Neural cell (in vitro differentiated cells): ENCODE measurements at regions not wholly inside any gene's neighbourhood (a gene's known extent, or its start where the extent isn't known, plus 50 kb on each side); places are given as distances from the start of the nearest gene placed in this dataset.

ENCODE experiments used
- H2AFZ ChIP-seq: fragments of 200-600, 300-800 bp; sonication (generic), shearing (Covaris generic); 2 replicates; pipeline ENCODE4 v1.6.0; 2014; ENCODE audit warnings: low read depth, mild to moderate bottlenecking, antibody characterized with exemption, low read length, moderate library complexity
- H3F3A ChIP-seq: fragments of 200-600 bp; shearing (Covaris generic); 2 replicates; pipeline ENCODE4 v1.6.1; 2016; ENCODE audit warnings: mild to moderate bottlenecking, moderate library complexity, mixed read lengths, antibody characterized with exemption, low read length; ENCODE audit not compliant: insufficient read depth, poor library complexity, severe bottlenecking
- H3K27ac ChIP-seq: fragments of 200-600, 300-800 bp; sonication (generic), shearing (Covaris generic); 2 replicates; pipeline ENCODE4 v1.5.1; 2014; ENCODE audit warnings: mild to moderate bottlenecking, low read length, moderate library complexity
- H3K27me3 ChIP-seq: fragments of 300-800, 200-600 bp; sonication (generic), shearing (Covaris generic); 2 replicates; pipeline ENCODE4 v1.6.0; 2014; ENCODE audit warnings: mild to moderate bottlenecking, low read depth, low read length, moderate library complexity; ENCODE audit not compliant: insufficient read depth
- H3K36me3 ChIP-seq: fragments of 300-800, 200-600 bp; sonication (generic), shearing (Covaris generic); 2 replicates; pipeline ENCODE4 v1.5.1; 2014; ENCODE audit warnings: mild to moderate bottlenecking, antibody characterized with exemption, low read length, moderate library complexity; ENCODE audit not compliant: insufficient read depth
- H3K4me2 ChIP-seq: fragments of 300-800, 200-600 bp; sonication (generic), shearing (Covaris generic); 2 replicates; pipeline ENCODE4 v1.6.0; 2014; ENCODE audit warnings: mild to moderate bottlenecking, low read length
- H3K4me3 ChIP-seq: fragments of 300-800, 200-600 bp; sonication (generic), shearing (Covaris generic); 2 replicates; pipeline ENCODE4 v1.5.1; 2014; ENCODE audit warnings: mild to moderate bottlenecking, low read length, moderate library complexity
- H3K79me2 ChIP-seq: fragments of 200-600 bp; shearing (Covaris generic); replicated peaks from 2 replicates; pipeline ENCODE4 v1.6.0; 2014; ENCODE audit warnings: mild to moderate bottlenecking, low read length, moderate library complexity; ENCODE audit not compliant: insufficient read depth
- H3K9ac ChIP-seq: fragments of 300-800, 200-600 bp; sonication (generic), shearing (Covaris generic); 2 replicates; pipeline ENCODE4 v1.6.1; 2016; ENCODE audit warnings: mild to moderate bottlenecking, low read length, mixed read lengths
- H3K9me2 ChIP-seq: fragments of 200-600 bp; shearing (Covaris generic); 2 replicates; pipeline ENCODE4 v1.6.1; 2016; ENCODE audit warnings: mild to moderate bottlenecking, low read length, mixed read lengths; ENCODE audit not compliant: insufficient read depth
- H3K9me3 ChIP-seq: fragments of 200-600, 300-800 bp; sonication (generic), shearing (Covaris generic); 2 replicates; pipeline ENCODE4 v1.6.1; 2016; ENCODE audit warnings: mild to moderate bottlenecking, mixed run types, low read length, moderate library complexity, mixed read lengths
- H4K20me1 ChIP-seq: fragments of 200-600 bp; shearing (Covaris generic); 2 replicates; pipeline ENCODE4 v1.6.1; 2016; ENCODE audit warnings: mild to moderate bottlenecking, mixed run types; ENCODE audit not compliant: insufficient read depth
- EP300 ChIP-seq: fragments of 450-650 bp; conservative IDR thresholded peaks from 2 replicates; pipeline ENCODE4 v1.6.1; 2014; ENCODE audit warnings: antibody characterized with exemption, mild to moderate bottlenecking, moderate library complexity; ENCODE audit not compliant: poor library complexity, severe bottlenecking
- EZH2 ChIP-seq: fragments of 200-600, 300-800 bp; shearing (Covaris generic), sonication (generic); IDR thresholded peaks from 2 replicates; pipeline ENCODE4 v1.6.1; 2014; ENCODE audit warnings: antibody characterized with exemption, low read length, borderline replicate concordance, mild to moderate bottlenecking; ENCODE audit not compliant: insufficient read depth, poor library complexity, severe bottlenecking
- MXI1 ChIP-seq: fragments of 450-650 bp; conservative IDR thresholded peaks from 2 replicates; pipeline ENCODE4 v1.6.1; 2014; ENCODE audit warnings: antibody characterized with exemption, mild to moderate bottlenecking; ENCODE audit not compliant: poor library complexity, severe bottlenecking
- POLR2AphosphoS5 ChIP-seq: IDR thresholded peaks from 2 replicates; pipeline ENCODE4 v1.6.1; 2012
- RAD21 ChIP-seq: fragments of 450-650 bp; conservative IDR thresholded peaks from 2 replicates; pipeline ENCODE4 v1.6.1; 2014; ENCODE audit warnings: antibody characterized with exemption, mild to moderate bottlenecking, moderate library complexity
- SMC3 ChIP-seq: fragments of 450-650 bp; conservative IDR thresholded peaks from 2 replicates; pipeline ENCODE4 v1.6.1; 2014; ENCODE audit warnings: antibody characterized with exemption, mild to moderate bottlenecking, moderate library complexity; ENCODE audit not compliant: poor library complexity
- TAF1 ChIP-seq: IDR thresholded peaks from 2 replicates; pipeline ENCODE4 v1.6.1; 2012; ENCODE audit warnings: low read depth
- TF ChIP-seq, protein P1 (sequence below): fragments of 450-650 bp; IDR thresholded peaks from 2 replicates; pipeline ENCODE4 v1.5.1; 2014; ENCODE audit warnings: antibody characterized with exemption, mild to moderate bottlenecking, moderate library complexity; ENCODE audit not compliant: poor library complexity, severe bottlenecking
- TF ChIP-seq, protein P2 (sequence below): IDR thresholded peaks from 2 replicates; pipeline ENCODE4 v1.6.1; 2012; ENCODE audit warnings: borderline replicate concordance

DNA sequence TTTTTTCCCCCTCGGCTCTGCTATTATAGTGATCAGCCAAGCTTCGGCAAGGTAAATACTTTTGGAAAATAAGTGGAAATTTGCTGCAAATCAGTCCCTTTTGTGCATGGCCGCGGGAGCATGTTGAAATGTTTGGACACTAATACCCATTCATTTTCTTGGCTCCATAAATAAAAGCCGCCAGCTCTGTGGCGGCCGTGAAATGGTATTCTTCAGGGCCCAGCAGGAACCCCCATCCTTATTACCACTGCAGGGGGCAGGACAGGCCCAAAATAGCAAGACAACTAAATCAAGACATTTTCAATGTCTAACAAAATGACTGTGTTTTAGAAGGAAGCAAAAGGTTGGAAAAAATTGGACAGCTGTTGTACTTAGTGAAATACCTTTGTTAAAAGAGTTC lies 362.3 kb downstream of the NR2F2 start:
- Histone ChIP-seq H3K9ac (no peak overlapping the region), H2AFZ (no peak overlapping the region), H3K36me3 (no peaks in the 10 kb centered on the region), H3K27me3 (peaks cover 70% of the 10 kb centered on the region), H3K79me2 (no peaks in the 10 kb centered on the region), H3K9me2 (no peaks in the 10 kb centered on the region), H3F3A (no peaks in the 10 kb centered on the region), H4K20me1 (no peaks in the 10 kb centered on the region), H3K4me2 (no peak overlapping the region), H3K4me3 (no peak overlapping the region), H3K9me3 (no peaks in the 10 kb centered on the region), H3K27ac (no peak overlapping the region)
- TF ChIP-seq POLR2AphosphoS5 (peak; percentile 79), TAF1 (no peak)

GRCh38 chr15:96693515-96693914 lies 363.0 kb downstream of the NR2F2 start:
- no peaks in the 10 kb centered on the region for H4K20me1 ChIP-seq
- no peaks in the 10 kb centered on the region for H3F3A ChIP-seq
- TF ChIP-seq POLR2AphosphoS5 (no peak), TAF1 (no peak), RAD21 (no peak)
- TF ChIP-seq, protein P1, sequence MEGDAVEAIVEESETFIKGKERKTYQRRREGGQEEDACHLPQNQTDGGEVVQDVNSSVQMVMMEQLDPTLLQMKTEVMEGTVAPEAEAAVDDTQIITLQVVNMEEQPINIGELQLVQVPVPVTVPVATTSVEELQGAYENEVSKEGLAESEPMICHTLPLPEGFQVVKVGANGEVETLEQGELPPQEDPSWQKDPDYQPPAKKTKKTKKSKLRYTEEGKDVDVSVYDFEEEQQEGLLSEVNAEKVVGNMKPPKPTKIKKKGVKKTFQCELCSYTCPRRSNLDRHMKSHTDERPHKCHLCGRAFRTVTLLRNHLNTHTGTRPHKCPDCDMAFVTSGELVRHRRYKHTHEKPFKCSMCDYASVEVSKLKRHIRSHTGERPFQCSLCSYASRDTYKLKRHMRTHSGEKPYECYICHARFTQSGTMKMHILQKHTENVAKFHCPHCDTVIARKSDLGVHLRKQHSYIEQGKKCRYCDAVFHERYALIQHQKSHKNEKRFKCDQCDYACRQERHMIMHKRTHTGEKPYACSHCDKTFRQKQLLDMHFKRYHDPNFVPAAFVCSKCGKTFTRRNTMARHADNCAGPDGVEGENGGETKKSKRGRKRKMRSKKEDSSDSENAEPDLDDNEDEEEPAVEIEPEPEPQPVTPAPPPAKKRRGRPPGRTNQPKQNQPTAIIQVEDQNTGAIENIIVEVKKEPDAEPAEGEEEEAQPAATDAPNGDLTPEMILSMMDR, result no peak
- H3K79me2 ChIP-seq, result no peaks in the 10 kb centered on the region
- no peaks in the 10 kb centered on the region for H3K36me3 ChIP-seq
- H3K4me2 ChIP-seq, result no peak overlapping the region
- H3K27ac ChIP-seq, result no peak overlapping the region
- peaks cover 70% of the 10 kb centered on the region for H3K27me3 ChIP-seq
- no peak overlapping the region for H3K4me3 ChIP-seq
- no peak overlapping the region for H3K9ac ChIP-seq
- no peaks in the 10 kb centered on the region for H3K9me3 ChIP-seq
- no peak overlapping the region for H2AFZ ChIP-seq
- H3K9me2 ChIP-seq, result no peaks in the 10 kb centered on the region

- Histone ChIP-seq H3K79me2 (no peaks in the 10 kb centered on the region), H3K4me3 (no peak overlapping the region), H3K9ac (no peak overlapping the region), H4K20me1 (no peaks in the 10 kb centered on the region), H3K27ac (no peak overlapping the region), H2AFZ (no peak overlapping the region), H3K9me2 (no peaks in the 10 kb centered on the region), H3K36me3 (no peaks in the 10 kb centered on the region), H3F3A (no peaks in the 10 kb centered on the region), H3K27me3 (peaks cover 74% of the 10 kb centered on the region), H3K9me3 (no peaks in the 10 kb centered on the region), H3K4me2 (no peak overlapping the region)
- TF ChIP-seq, protein P2, sequence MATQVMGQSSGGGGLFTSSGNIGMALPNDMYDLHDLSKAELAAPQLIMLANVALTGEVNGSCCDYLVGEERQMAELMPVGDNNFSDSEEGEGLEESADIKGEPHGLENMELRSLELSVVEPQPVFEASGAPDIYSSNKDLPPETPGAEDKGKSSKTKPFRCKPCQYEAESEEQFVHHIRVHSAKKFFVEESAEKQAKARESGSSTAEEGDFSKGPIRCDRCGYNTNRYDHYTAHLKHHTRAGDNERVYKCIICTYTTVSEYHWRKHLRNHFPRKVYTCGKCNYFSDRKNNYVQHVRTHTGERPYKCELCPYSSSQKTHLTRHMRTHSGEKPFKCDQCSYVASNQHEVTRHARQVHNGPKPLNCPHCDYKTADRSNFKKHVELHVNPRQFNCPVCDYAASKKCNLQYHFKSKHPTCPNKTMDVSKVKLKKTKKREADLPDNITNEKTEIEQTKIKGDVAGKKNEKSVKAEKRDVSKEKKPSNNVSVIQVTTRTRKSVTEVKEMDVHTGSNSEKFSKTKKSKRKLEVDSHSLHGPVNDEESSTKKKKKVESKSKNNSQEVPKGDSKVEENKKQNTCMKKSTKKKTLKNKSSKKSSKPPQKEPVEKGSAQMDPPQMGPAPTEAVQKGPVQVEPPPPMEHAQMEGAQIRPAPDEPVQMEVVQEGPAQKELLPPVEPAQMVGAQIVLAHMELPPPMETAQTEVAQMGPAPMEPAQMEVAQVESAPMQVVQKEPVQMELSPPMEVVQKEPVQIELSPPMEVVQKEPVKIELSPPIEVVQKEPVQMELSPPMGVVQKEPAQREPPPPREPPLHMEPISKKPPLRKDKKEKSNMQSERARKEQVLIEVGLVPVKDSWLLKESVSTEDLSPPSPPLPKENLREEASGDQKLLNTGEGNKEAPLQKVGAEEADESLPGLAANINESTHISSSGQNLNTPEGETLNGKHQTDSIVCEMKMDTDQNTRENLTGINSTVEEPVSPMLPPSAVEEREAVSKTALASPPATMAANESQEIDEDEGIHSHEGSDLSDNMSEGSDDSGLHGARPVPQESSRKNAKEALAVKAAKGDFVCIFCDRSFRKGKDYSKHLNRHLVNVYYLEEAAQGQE, result no peak
- TF ChIP-seq TAF1, result no peak
- TF ChIP-seq SMC3, result no peak
- no peak for TF ChIP-seq EP300
- TF ChIP-seq MXI1, result no peak
- TF ChIP-seq EZH2, result no peak
- TF ChIP-seq, protein P1, result no peak
- no peak for TF ChIP-seq POLR2AphosphoS5
- no peak for TF ChIP-seq RAD21
Observed at GRCh38 chr15:96693990-96694517, 363.6 kb downstream of the NR2F2 start.
